IMR-90 (cell line): ENCODE measurements at regions not wholly inside any gene's neighbourhood (a gene's known extent, or its start where the extent isn't known, plus 50 kb on each side); places are given as distances from the start of the nearest gene placed in this dataset.

Experiments used
- POLR2A ChIP-seq: IDR thresholded peaks from 2 replicates; pipeline ENCODE4 v1.6.1; 2012; ENCODE audit warnings: mild to moderate bottlenecking, low read depth, low read length
- SMC3 ChIP-seq: fragments of 150-350 bp; IDR thresholded peaks from 2 replicates; pipeline ENCODE4 v1.6.1; 2016; ENCODE audit warnings: low read depth, mild to moderate bottlenecking, antibody characterized with exemption, low read length, moderate library complexity
- TF ChIP-seq, protein P1 (sequence below): conservative IDR thresholded peaks from 2 replicates; pipeline ENCODE4 v1.5.1; 2012; ENCODE audit warnings: mild to moderate bottlenecking, low read depth, low read length, improper control_type of control experiment

DNA sequence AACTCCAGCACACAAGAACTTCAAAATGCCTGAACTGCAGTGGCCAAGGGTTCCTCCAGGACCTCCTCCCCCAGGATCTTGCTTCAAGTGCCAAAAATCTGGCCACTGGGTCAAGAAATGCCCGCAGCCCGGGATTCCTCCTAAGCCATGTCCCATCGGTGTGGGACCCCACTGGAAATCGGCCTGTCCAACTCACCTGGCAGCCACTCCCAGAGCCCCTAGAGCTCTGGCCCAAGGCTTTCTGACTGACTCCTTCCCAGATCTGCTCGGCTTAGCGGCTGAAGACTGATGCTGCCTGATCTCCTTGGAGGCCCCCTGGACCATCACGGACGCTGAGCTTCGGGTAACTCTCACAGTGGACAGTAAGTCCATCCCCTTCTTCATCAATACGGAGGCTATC, 306.4 kb downstream of the RBM43 start:
- TF ChIP-seq, protein P1, sequence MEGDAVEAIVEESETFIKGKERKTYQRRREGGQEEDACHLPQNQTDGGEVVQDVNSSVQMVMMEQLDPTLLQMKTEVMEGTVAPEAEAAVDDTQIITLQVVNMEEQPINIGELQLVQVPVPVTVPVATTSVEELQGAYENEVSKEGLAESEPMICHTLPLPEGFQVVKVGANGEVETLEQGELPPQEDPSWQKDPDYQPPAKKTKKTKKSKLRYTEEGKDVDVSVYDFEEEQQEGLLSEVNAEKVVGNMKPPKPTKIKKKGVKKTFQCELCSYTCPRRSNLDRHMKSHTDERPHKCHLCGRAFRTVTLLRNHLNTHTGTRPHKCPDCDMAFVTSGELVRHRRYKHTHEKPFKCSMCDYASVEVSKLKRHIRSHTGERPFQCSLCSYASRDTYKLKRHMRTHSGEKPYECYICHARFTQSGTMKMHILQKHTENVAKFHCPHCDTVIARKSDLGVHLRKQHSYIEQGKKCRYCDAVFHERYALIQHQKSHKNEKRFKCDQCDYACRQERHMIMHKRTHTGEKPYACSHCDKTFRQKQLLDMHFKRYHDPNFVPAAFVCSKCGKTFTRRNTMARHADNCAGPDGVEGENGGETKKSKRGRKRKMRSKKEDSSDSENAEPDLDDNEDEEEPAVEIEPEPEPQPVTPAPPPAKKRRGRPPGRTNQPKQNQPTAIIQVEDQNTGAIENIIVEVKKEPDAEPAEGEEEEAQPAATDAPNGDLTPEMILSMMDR, result no peak
- TF ChIP-seq SMC3 (no peak), POLR2A (no peak)
